Hippocampal formation (tissue), 2 donors: ENCODE measurements at regions not wholly inside any gene's neighbourhood (a gene's known extent, or its start where the extent isn't known, plus 50 kb on each side); places are given as distances from the start of the nearest gene placed in this dataset.
A peak's percentile ranks its signal among the peaks of the same experiment; 100 is the strongest.

Experiments used
- DNase-seq, 2 donors: peaks; one replicate each; lab custom pipeline; 2025; lab: John Stamatoyannopoulos, UW

DNA sequence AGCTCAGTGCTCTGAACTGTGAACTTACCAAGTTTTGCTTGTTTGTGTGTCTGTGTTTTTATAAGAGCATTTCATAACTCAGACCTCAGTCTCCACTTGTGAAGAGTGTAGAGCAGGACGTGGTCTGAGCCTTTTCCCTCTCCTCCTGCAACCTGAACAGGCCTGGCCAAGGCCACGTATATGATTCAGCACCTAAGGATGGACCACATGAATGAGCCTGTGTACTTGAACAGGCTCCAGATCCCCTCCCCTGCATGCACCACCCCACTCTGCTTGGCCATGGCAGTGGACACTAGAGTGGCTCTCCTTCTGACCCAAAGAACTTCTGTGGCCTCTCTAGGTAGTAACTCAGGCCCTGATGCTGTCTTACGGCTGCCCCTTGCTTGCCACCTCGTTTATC, 125.9 kb upstream of the FSTL4 start:
- no peak for DNase-seq

DNA sequence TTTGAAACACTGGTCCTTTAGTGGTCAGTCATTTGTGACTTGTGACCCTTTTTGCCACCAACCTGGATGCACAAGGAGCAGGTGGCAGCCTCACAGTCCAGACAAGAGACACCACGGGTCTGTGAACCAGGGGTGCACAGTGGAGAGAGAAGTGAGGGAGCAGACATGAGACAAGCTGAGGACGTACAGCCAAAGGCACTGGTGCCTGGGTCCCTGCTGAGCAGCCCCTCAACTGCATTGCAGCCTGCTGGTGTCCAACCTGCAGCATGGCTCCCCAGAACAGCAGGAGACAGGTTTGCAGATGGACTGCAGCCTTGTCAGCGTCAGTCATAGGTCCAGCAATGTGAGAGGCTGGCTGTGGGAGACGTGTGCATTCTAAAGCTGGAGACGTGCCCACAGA, 124.2 kb upstream of the FSTL4 start:
- DNase-seq, result no peak

DNA sequence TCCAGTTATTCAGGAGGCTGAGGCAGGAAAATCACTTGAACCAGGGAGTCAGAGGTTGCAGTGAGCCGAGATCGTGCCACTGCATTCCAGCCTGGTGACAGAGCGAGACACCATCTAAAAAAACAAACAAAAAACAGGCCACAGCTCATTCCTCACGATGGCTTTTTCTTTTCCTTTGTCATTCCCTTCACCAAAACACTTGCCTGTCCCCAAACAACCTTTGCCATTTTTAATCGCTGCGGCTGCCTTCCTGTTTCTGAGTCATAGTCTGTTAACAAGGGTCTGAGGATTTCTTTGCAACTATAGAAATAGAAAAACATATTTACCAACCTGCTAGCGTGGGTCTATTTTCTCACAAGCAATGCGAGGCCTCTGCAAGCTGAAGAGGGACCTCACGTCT, 123.0 kb upstream of the FSTL4 start:
- no peak for DNase-seq

GRCh38 chr5:133734916-133735315, 122.6 kb upstream of the FSTL4 start:
- DNase-seq, result no peak

GRCh38 chr5:133732536-133732935, 120.2 kb upstream of the FSTL4 start:
- DNase-seq, result no peak

DNA sequence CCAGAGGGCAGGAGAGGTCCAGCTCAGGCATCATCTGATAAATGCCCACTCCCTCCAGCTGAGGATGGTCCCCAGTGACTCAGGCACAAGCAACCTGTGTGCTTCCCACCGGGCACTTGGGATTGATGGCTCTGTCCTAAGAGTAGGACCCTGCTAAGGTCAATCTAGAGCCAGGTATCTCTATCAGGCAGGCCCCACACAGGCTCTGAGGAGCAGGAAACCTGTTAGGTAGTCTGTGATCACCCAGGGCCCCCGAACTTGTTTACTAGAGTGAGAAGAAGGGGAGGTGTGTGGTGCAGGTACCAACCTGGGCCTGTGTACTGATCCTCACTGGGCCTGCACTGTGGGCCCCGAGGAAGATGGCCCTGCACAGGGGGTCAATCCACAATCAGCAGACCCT, 119.6 kb upstream of the FSTL4 start:
- DNase-seq, result no peak

GRCh38 chr5:133730866-133731265, 118.5 kb upstream of the FSTL4 start:
- no peak for DNase-seq

DNA sequence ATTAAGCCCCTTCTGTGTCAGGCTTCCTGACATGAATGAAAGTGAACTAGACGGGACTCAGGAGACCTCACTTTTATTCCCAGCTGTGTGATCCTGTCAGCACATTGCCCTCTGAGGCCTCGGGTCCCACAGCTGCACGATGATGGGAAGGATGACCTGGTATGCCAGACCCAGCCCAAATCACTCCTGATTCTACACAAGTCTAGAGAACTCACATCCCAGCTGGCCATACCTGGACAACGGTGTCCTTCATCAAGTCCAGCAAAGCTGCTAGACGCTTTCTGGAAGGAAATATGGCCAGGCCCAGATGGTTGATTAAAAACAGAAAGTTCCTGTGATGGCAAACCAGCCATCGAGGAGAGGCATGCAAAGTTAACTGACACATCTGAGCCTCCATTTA, 118.0 kb upstream of the FSTL4 start:
- no peak for DNase-seq

GRCh38 chr5:133729800-133730199, 117.5 kb upstream of the FSTL4 start:
- no peak for DNase-seq

DNA sequence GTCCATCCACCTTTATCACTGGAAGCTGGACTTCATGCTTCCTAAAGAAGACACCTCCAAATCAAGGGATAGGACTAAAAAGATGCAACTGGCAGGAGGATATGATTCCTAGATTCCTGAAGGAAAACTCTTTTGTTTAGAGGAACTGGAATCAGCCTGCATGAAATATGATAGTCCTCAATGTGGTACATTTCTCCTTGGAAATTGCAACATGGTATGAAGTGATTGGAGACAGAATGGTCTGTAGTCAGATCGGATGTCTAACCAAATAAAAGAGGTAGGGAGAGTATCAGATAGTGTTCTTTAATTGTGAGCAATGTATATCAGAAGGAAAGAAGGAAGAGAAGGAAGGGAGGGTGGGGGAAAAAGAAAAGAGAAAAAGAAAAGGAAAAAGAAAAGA, 116.1 kb upstream of the FSTL4 start:
- no peak for DNase-seq

DNA sequence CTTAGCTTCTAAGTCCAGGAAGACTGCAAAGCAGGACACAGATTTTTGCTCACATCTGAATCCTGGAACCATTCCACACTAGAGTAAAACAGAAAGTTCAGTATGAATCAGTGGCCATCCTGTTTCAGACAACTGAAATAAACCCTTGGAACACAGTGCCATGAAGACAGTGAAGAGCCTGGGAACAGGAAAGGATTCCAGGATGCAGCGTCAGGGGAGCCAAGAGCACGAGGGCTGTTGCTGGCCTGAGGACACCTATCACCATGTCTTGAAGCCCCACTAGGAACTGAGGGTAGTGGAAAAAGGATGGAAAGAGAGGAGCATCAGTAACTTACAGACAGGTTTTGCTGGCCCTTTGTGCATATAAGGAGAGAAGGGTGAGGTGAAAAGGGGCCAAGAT, 115.3 kb upstream of the FSTL4 start:
- DNase-seq, result no peak

GRCh38 chr5:133723651-133724366, 111.5 kb upstream of the FSTL4 start:
- no peak for DNase-seq

DNA sequence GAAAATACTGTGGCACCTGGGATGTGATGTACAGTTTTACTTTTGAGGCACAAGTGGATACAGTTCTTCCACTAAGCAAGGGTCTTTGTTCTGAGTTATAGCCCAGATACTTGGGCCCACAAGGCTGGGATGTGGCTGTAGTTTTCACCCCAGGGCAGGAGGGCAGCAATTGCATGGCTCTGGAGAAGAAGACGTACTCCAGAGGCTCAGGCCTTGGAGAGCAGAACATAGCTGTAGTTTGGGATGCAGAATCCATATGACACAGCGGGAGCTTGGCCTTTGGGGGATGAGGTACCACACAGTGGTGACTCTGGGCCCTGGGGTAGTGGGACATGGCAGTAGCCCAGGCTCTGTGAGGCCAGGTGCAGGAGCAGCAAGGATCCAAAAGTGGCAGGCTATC, 110.8 kb upstream of the FSTL4 start:
- no peak for DNase-seq

- no peak for DNase-seq
Measured at GRCh38 chr5:133721365-133721764, 109.0 kb upstream of the FSTL4 start.

- no peak for DNase-seq
Measured at GRCh38 chr5:133718457-133718856, 106.1 kb upstream of the FSTL4 start.

GRCh38 chr5:133716532-133717183, 104.3 kb upstream of the FSTL4 start:
- no peak for DNase-seq

GRCh38 chr5:133715616-133716015, 103.3 kb upstream of the FSTL4 start:
- DNase-seq, result no peak

GRCh38 chr5:133715216-133715615, 102.9 kb upstream of the FSTL4 start:
- no peak for DNase-seq

DNA sequence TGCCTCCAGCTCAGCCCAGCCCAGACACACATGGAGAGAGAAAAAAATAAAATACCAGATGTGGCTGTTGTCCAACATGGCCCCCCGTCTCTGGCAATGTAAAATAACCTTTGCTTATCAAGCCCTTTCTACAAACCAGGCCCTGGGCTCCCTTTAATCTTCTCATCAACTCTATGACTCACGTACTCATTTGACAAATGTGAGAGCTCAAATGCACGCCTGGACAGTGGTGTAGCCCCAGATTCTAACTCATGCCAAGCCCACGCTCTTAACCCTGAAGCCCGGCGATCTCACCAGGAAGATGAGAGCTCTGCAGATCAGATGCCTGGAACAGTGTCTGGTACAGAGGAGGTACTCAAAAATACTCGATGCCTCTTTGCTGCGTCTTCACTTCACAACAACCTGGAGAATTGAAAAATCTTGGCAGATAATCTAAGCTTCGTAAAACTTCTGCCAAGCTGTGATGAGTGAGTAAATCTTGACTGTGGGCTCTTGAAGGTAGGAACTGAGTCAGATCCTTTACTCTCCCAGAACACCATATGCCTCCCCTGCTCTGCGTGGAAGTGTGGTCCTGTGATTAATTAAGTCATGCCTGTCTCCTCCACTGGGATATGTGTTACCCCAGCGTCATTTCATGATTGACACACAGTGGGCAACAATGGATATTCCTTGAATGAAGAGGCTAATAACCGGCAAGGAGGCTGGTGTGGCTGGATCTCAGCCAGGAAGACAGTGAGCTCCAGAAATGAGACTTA, 102.0 kb upstream of the FSTL4 start:
- no peak for DNase-seq

- no peak for DNase-seq
Measured at GRCh38 chr5:133713751-133714150, 101.4 kb upstream of the FSTL4 start.

- DNase-seq, result no peak
Measured at GRCh38 chr5:133713209-133713608, 100.9 kb upstream of the FSTL4 start.

DNA sequence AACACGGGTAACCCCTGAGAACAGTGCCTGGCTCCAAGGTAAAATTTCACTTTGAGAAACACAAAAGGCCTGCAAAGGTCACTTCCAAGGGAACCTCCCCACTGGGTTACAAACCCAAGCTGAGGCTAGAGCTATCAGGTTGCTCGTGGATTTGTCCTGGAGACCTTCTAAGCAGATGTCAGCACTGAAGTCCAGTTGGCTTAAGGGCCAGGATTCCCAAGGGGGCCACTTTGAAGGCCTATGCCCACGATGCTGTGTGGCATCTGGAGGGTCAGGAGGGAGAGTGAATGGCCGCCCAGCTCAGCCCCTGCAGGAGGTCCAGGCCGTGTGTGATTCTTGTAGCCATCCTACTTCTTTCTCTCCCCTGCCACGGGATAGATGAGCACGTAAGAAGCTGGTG, 100.2 kb upstream of the FSTL4 start:
- no peak for DNase-seq

- peak in 1 of 2 donors; percentile 19 for DNase-seq
Measured at GRCh38 chr5:133709209-133709725, 96.9 kb upstream of the FSTL4 start.
